ENCODE measurements at regions not wholly inside any gene's neighbourhood (a gene's known extent, or its start where the extent isn't known, plus 50 kb on each side); places are given as distances from the start of the nearest gene placed in this dataset.

GRCh38 chr21:27511233-27511632 is 544.3 kb upstream of the ADAMTS5 start:
- DNase-seq (ENCODE audit: extremely low spot score): no peak
- POLR2A ChIA-PET: no interaction called here
- CTCF ChIA-PET: interaction anchor here (1.3 kb wide), 1 partner anchor 10 kb away, joined by 3 read pairs; no protein-coding TSS in a partner anchor
- TF ChIP-seq, protein P1, sequence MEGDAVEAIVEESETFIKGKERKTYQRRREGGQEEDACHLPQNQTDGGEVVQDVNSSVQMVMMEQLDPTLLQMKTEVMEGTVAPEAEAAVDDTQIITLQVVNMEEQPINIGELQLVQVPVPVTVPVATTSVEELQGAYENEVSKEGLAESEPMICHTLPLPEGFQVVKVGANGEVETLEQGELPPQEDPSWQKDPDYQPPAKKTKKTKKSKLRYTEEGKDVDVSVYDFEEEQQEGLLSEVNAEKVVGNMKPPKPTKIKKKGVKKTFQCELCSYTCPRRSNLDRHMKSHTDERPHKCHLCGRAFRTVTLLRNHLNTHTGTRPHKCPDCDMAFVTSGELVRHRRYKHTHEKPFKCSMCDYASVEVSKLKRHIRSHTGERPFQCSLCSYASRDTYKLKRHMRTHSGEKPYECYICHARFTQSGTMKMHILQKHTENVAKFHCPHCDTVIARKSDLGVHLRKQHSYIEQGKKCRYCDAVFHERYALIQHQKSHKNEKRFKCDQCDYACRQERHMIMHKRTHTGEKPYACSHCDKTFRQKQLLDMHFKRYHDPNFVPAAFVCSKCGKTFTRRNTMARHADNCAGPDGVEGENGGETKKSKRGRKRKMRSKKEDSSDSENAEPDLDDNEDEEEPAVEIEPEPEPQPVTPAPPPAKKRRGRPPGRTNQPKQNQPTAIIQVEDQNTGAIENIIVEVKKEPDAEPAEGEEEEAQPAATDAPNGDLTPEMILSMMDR (IDR thresholded peaks at IDR 0.05; ENCODE audit: control extremely low read depth, extremely low read depth, low read depth, missing control alignments): no peak

- no peak for DNase-seq (ENCODE audit: extremely low spot score)
- TF ChIP-seq, protein P1 (IDR thresholded peaks at IDR 0.05; ENCODE audit: control extremely low read depth, extremely low read depth, low read depth, missing control alignments): no peak
- POLR2A ChIA-PET: no interaction called here
- CTCF ChIA-PET: interaction anchor here (1.1 to 1.9 kb wide), 2 partner anchors 11 to 14 kb away, joined by 3 to 4 read pairs; no protein-coding TSS in a partner anchor
Observed at GRCh38 chr21:27507695-27508094, 540.8 kb upstream of the ADAMTS5 start.

DNA sequence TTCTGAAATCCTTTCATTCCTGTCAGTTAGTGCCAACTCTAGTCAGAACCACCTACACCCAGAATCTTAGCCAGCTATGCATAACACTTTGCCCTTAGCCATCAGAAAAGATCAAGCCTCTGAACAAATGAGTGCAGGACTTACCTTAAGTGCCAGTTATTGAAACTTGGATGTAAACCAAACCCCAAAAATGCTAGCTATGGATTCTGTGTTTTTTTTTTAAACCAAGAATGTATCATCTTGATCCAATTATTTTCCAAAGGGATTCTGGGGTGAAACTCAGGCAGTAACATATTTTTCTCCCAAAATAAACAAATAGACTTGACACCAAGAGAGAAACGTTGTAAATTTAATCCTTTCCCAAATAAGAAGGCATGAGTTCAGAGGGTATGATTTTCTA is 538.6 kb upstream of the ADAMTS5 start:
- ChIA-PET POLR2A (no interaction called here), CTCF (interaction anchor here (1.4 kb wide), 1 partner anchor 15 kb away, joined by 5 read pairs; no protein-coding TSS in a partner anchor)
- DNase-seq (ENCODE audit: extremely low spot score): no peak
- TF ChIP-seq, protein P1 (IDR thresholded peaks at IDR 0.05; ENCODE audit: control extremely low read depth, extremely low read depth, low read depth, missing control alignments): no peak

DNA sequence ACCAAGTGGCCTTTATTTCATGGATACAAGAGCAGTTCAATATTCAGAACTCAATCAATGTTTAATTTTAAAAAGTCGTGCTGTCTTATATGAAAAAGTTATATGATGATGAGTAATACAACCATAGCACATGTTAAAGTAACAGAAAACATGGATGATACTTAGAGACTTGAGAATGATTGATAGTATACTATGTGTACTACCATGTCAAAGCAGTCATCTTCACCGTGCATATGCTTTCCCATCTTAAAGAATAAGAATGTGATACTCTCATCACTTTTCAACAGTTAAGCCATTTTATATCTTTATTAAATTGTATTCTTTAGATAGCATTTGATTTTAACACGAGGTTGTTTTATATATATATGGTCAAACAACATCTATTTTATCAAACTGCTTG is 535.9 kb upstream of the ADAMTS5 start:
- TF ChIP-seq, protein P1 (IDR thresholded peaks at IDR 0.05; ENCODE audit: control extremely low read depth, extremely low read depth, low read depth, missing control alignments): no peak
- no peak for DNase-seq (ENCODE audit: extremely low spot score)
- CTCF ChIA-PET: no interaction called here
- POLR2A ChIA-PET: no interaction called here

- ChIA-PET CTCF (no interaction called here), POLR2A (no interaction called here)
- TF ChIP-seq, protein P1 (IDR thresholded peaks at IDR 0.05; ENCODE audit: control extremely low read depth, extremely low read depth, low read depth, missing control alignments): no peak
- no peak for DNase-seq (ENCODE audit: extremely low spot score)
Observed at GRCh38 chr21:27498025-27498424, 531.1 kb upstream of the ADAMTS5 start.

DNA sequence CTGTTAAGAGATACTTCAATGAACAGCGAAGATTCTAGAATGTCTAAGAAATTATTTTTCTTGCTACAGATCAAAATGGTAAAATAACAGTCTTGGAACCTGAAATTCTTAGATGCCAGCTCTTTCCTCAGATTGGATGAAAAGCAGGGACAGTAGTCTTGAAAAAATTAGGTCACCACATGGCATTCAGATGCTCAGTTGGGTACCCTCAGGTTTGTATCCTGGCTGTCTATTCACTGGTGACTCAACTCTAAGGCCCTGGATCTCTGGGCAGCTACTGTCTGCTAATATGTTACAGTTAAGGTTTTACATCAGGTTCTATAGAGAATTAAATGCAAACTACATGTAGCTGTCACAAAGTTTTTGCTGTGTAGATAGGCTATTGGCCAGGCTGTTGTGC is 528.9 kb upstream of the ADAMTS5 start:
- no peak for DNase-seq (ENCODE audit: extremely low spot score)
- ChIA-PET CTCF (interaction anchor here (1.1 to 1.5 kb wide), 2 partner anchors 12 to 14 kb away, joined by 3 read pairs; no protein-coding TSS in a partner anchor), POLR2A (no interaction called here)
- TF ChIP-seq, protein P1 (IDR thresholded peaks at IDR 0.05; ENCODE audit: control extremely low read depth, extremely low read depth, low read depth, missing control alignments): no peak
